DMS79 treated with DMSO at 0.1 percent for 48 hours (cell line): ENCODE measurements at regions not wholly inside any gene's neighbourhood (a gene's known extent, or its start where the extent isn't known, plus 50 kb on each side); places are given as distances from the start of the nearest gene placed in this dataset.
A peak's percentile ranks its signal among the peaks of the same experiment; 100 is the strongest.
"Not testable (repeated sequence)": the region's sequence is repeated elsewhere in the genome, so short reads cannot be mapped to it uniquely, and the experiment has no call there.

ENCODE experiments used
- DNase-seq: peaks from one replicate; lab custom pipeline; 2025; lab: John Stamatoyannopoulos, UW

GRCh38 chr10:23965880-23966279 lies 243.1 kb upstream of the KIAA1217 start:
- no peak for DNase-seq

DNA sequence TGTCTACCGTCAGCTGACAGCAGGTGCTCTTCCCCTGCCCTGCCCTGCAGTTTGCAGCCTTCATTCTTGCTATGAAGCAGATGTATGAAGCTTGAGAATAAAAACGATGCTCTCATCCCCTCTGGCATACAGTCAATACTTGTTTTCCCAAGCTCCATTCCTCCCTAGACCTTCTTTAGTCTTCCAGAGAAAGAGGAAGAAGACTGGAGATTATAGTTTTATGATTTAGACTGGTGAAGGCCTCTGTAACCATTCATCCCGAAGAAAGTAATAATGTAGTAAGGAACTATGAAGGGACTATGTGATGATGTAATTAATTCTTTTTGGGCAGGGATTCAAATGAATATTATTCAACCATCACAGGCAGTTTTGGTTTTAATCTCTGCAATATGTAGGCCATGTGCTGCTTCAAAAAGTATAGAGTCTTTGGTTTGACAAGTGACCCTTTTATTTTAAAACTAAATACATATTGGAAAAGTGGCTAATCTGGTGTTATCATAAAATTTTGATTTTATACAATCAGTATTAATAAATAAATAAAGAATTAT lies 242.4 kb upstream of the KIAA1217 start:
- no peak for DNase-seq

DNA sequence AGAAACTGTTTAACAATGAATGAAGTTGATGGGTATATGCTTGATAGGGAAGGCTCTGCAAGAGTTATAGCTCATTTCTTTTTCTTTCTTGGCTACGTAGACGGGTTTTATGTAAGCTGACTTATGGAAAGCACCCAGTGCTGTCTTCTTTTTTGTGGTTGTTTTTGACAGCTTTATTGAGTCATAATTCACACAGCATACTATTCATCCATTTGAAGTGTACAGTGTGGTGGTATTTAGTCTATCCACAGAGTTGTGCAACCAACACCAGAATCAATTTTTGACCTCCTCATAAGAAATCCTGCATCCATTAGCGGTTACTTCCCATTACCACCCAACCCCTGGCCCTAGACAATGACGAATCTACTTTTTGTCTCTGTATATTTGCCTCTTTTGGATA lies 240.6 kb upstream of the KIAA1217 start:
- DNase-seq, result no peak

- DNase-seq, result no peak
Observed at GRCh38 chr10:23974746-23975272, 234.1 kb upstream of the KIAA1217 start.

DNA sequence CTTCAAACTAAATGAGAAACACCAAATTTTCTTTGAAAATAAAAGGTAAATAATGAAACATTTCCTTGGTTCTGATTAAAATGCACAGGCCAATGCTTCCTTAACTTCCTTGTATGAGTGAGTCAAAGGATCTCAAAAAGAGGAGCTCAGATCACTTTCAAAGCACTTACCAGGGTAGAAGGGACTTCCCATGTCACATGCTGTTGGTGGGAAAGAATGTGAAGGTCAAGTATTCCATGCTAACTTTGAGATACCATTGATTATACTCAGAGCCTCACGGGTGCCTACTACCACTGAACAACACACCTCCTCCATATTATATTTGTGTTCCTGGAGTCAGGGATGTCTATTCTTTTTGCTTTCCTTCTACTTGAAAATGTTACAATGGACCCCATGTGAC lies 233.5 kb upstream of the KIAA1217 start:
- no peak for DNase-seq

- no peak for DNase-seq
Observed at GRCh38 chr10:23976275-23976674, 232.7 kb upstream of the KIAA1217 start.

- no peak for DNase-seq
Observed at GRCh38 chr10:23978317-23978716, 230.6 kb upstream of the KIAA1217 start.

DNA sequence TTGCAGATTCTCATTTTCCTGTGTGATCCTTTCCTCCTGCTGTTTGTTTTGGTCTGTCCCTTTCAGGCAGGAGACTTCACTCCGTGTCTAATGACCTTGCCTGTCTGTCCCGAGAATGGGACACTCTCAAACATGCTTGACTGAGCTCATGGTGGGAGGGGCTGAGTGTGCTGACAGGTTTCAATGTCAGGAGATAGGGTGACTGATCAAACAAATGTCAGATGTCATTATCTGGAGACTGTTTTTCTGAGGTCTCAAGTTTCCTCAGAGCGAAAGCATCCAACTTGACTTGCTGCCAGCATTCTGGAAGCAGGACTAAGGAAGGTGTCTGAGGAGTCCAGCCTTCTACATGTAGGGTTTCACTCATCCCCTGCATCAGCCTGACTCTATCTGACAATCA lies 228.8 kb upstream of the KIAA1217 start:
- DNase-seq, result no peak

GRCh38 chr10:23981520-23982309 lies 227.2 kb upstream of the KIAA1217 start:
- DNase-seq, result no peak

GRCh38 chr10:23984405-23984804 lies 224.5 kb upstream of the KIAA1217 start:
- DNase-seq, result not testable (repeated sequence)

DNA sequence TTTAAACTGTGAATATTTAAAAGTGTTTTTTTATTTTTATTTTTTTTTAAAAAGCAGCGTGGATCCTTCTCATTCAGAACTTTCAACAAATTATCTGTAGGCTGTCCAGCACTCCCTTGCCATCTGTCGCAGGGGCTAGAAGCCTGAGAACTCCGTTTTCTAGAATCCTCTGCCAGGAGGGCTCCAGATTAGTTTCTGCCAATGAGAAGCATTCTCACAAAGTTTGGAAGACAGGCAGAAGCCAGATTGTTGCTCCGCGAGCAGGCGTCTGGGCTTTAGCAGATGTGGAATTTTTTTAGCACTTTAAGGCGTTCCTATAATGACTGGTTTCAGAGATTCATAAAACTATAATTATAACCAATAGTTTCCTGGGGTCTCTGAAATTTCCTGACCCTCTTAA lies 220.9 kb upstream of the KIAA1217 start:
- no peak for DNase-seq

GRCh38 chr10:23994459-23995046 lies 214.4 kb upstream of the KIAA1217 start:
- DNase-seq, result peak; percentile 14

GRCh38 chr10:23999445-23999844 lies 209.5 kb upstream of the KIAA1217 start:
- DNase-seq, result no peak

DNA sequence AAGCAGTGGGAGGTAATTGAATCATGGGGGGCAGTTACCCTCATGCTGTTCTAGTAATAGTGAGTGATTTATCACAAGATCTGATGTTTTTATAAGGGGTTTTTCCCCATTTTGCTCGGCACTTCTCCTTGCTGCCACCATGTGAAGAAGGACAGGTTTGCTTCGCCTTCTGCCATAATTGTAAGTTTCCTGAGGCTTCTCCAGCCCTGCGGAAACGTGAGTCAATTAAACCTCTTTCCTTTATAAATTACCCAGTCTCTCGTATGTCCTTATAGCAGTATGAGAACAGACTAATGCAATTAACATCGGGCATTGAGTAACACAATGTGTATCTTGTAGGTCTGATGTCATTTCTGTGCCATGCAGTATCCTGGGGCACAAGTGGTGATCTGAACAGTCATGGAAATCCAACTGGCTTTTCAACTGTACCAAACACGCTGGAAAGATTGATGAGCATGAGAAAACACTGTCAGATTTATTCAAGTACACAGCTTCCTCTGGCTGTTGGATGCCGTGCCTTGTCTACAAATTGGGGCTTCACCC lies 208.6 kb upstream of the KIAA1217 start:
- DNase-seq, result no peak

DNA sequence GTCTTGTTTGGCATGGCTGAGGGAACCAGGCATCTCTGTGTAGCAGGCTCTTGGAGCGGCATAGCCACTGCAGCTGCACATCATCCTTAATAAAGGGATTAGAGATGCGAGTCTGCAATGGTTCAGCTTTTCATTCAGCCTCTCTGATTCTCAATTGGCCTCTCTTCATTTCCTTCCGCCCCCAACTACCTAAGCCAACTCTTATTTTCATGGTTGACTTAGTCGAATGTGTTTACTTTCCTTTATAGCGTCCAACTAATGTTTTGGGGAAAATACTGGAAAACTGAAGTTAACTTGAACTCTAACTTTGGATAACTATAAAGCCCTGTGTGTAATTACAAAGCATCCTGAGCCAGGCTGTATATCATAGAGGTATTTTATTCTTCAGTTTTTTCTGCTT lies 202.2 kb upstream of the KIAA1217 start:
- DNase-seq, result peak; percentile 6

DNA sequence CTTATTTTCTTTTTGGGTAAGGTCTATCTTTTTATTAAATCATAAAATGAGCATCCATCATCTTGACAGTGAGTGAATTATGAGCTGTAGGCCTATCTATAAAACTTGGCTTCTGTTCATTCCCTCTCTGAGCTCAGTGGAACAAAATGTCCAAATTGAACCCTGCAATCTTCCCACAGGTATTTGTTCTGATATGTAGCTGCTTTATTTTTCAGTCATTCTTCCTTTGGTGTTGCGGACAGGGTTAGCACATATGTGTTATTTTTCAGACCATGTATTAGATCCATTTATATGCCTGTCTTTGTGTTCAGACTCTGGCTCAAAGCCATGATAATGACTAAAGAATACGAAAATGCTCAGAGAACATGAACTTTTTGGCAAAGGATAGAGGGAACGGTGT lies 201.6 kb upstream of the KIAA1217 start:
- no peak for DNase-seq

- no peak for DNase-seq
Observed at GRCh38 chr10:24008164-24009091, 200.5 kb upstream of the KIAA1217 start.

GRCh38 chr10:24009115-24009514 lies 199.8 kb upstream of the KIAA1217 start:
- no peak for DNase-seq

DNA sequence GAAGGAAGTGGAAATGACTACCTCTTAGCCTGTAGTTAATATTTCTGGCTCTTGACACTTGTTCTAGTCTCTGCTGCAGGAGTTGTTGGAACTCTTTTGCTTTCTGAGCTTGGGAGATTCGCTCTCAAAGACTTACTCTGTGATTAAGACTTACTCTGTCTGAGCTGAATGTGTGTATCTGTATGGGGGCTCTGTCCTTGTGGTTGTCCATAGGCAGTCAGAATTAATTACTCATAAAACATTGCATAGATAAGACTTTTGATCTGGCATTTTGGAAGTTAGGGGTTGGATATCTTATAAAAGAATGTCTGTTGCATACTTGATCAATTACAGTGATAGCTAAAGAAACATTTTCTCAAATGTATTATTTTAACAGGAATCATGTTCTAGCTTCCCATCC lies 199.2 kb upstream of the KIAA1217 start:
- DNase-seq, result no peak

GRCh38 chr10:24010436-24010970 lies 198.4 kb upstream of the KIAA1217 start:
- DNase-seq, result no peak

DNA sequence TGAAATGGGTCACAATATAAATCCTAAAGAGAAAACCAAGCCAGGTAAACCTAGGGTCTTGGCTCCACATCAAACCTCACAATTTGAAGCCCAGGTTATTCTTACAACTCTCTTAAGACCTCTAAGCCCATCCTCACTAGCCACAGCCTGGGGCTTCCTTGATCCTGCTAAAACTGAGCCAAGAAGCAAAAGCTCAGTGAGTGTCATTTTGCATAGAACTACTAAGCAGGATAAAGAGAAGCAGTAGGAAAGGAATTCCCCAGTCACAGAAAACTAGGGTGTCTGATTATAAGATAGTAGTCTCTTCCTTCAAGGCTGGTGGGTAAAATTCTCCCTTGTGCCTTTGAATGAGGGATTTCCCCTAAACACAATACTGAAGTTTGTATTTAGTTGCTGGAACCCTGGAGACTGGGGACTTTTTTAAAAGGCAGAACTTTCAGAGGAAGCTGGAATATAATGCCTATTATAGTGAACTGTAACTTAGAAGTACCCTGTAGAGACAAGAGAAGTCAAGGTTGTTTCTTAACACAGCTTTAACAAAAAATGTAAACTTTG lies 196.6 kb upstream of the KIAA1217 start:
- DNase-seq, result no peak
